T1000 (cell line): ENCODE measurements at regions not wholly inside any gene's neighbourhood (a gene's known extent, or its start where the extent isn't known, plus 50 kb on each side); places are given as distances from the start of the nearest gene placed in this dataset.
A peak's percentile ranks its signal among the peaks of the same experiment; 100 is the strongest.
"Not testable (repeated sequence)": the region's sequence is repeated elsewhere in the genome, so short reads cannot be mapped to it uniquely, and the experiment has no call there.

Source experiments
- DNase-seq: peaks from one replicate; lab custom pipeline; 2025; ENCODE audit warnings: mixed read lengths; lab: John Stamatoyannopoulos, UW

GRCh38 chr5:126677121-126677520, 76.4 kb downstream of the PHAX start:
- DNase-seq: no peak

GRCh38 chr5:126680191-126680817, 79.6 kb downstream of the PHAX start:
- peak; percentile 80 for DNase-seq

- not testable (repeated sequence) for DNase-seq
These were observed 80.6 kb downstream of the PHAX start for GRCh38 chr5:126681314-126681713.

GRCh38 chr5:126681970-126682369, 81.2 kb downstream of the PHAX start:
- peak; percentile 19 for DNase-seq

GRCh38 chr5:126682856-126683255, 82.1 kb downstream of the PHAX start:
- no peak for DNase-seq

GRCh38 chr5:126683912-126684311, 83.2 kb downstream of the PHAX start:
- DNase-seq: no peak

GRCh38 chr5:126684656-126685442, 84.1 kb downstream of the PHAX start:
- not testable (repeated sequence) for DNase-seq

GRCh38 chr5:126686451-126687126, 85.8 kb downstream of the PHAX start:
- DNase-seq: no peak

GRCh38 chr5:126692971-126693370, 84.0 kb upstream of the LMNB1 start:
- no peak for DNase-seq

- no peak for DNase-seq
These were observed 83.1 kb upstream of the LMNB1 start for GRCh38 chr5:126693806-126694205.

GRCh38 chr5:126694403-126694802, 82.5 kb upstream of the LMNB1 start:
- DNase-seq: no peak

GRCh38 chr5:126695091-126695490, 81.8 kb upstream of the LMNB1 start:
- no peak for DNase-seq

GRCh38 chr5:126707080-126707479, 69.9 kb upstream of the LMNB1 start:
- DNase-seq: no peak

- DNase-seq: no peak
These were observed 61.2 kb upstream of the LMNB1 start for GRCh38 chr5:126715765-126716164.

GRCh38 chr5:126716861-126717260, 60.1 kb upstream of the LMNB1 start:
- no peak for DNase-seq

- DNase-seq: no peak
These were observed 58.6 kb upstream of the LMNB1 start for GRCh38 chr5:126718236-126718868.

GRCh38 chr5:126720369-126720768, 56.6 kb upstream of the LMNB1 start:
- DNase-seq: no peak

- DNase-seq: no peak
These were observed 53.3 kb upstream of the LMNB1 start for GRCh38 chr5:126723643-126724042.
